Jurkat, Clone E6-1 (cell line): ENCODE measurements at regions not wholly inside any gene's neighbourhood (a gene's known extent, or its start where the extent isn't known, plus 50 kb on each side); places are given as distances from the start of the nearest gene placed in this dataset.
"Not testable (repeated sequence)": the region's sequence is repeated elsewhere in the genome, so short reads cannot be mapped to it uniquely, and the experiment has no call there.

Experiments used
- DNase-seq: peaks from one replicate; pipeline ENCODE4 v3.0.0-alpha.2; 2011; ENCODE audit warnings: low read depth, low spot score
- H3K4me3 ChIP-seq: 2 replicates; pipeline ENCODE4 v1.5.1; 2011; ENCODE audit warnings: mild to moderate bottlenecking, low read length, control low read depth, moderate library complexity

GRCh38 chr14:25375639-25376038 is 325.7 kb upstream of the STXBP6 start:
- DNase-seq, result no peak
- H3K4me3 ChIP-seq, result no peak overlapping the region

- DNase-seq, result no peak
- H3K4me3 ChIP-seq, result no peak overlapping the region
These were observed 321.1 kb upstream of the STXBP6 start for GRCh38 chr14:25371068-25371467.

- DNase-seq, H3K4me3 ChIP-seq: not testable (repeated sequence)
These were observed 320.1 kb upstream of the STXBP6 start for GRCh38 chr14:25370057-25370456.

- DNase-seq, result no peak
- no peak overlapping the region for H3K4me3 ChIP-seq
These were observed 308.4 kb upstream of the STXBP6 start for GRCh38 chr14:25358330-25358729.

GRCh38 chr14:25351269-25351668 is 301.3 kb upstream of the STXBP6 start:
- no peak overlapping the region for H3K4me3 ChIP-seq
- DNase-seq, result no peak

- no peak for DNase-seq
- H3K4me3 ChIP-seq, result no peak overlapping the region
These were observed 300.9 kb upstream of the STXBP6 start for GRCh38 chr14:25350802-25351201.

GRCh38 chr14:25350021-25350420 is 300.1 kb upstream of the STXBP6 start:
- DNase-seq, result no peak
- no peak overlapping the region for H3K4me3 ChIP-seq

- H3K4me3 ChIP-seq, result no peak overlapping the region
- no peak for DNase-seq
These were observed 299.3 kb upstream of the STXBP6 start for GRCh38 chr14:25349269-25349668.

- no peak for DNase-seq
- no peak overlapping the region for H3K4me3 ChIP-seq
These were observed 290.9 kb upstream of the STXBP6 start for GRCh38 chr14:25340882-25341281.

GRCh38 chr14:25322784-25323183 is 272.8 kb upstream of the STXBP6 start:
- no peak for DNase-seq
- H3K4me3 ChIP-seq, result no peak overlapping the region

GRCh38 chr14:25316007-25316406 is 266.1 kb upstream of the STXBP6 start:
- not testable (repeated sequence) for DNase-seq, H3K4me3 ChIP-seq

- H3K4me3 ChIP-seq, result no peak overlapping the region
- DNase-seq, result no peak
These were observed 258.3 kb upstream of the STXBP6 start for GRCh38 chr14:25308244-25308643.

GRCh38 chr14:25303934-25304333 is 254.0 kb upstream of the STXBP6 start:
- no peak overlapping the region for H3K4me3 ChIP-seq
- DNase-seq, result no peak

- H3K4me3 ChIP-seq, result no peak overlapping the region
- DNase-seq, result no peak
These were observed 248.3 kb upstream of the STXBP6 start for GRCh38 chr14:25298238-25298637.

- not testable (repeated sequence) for DNase-seq, H3K4me3 ChIP-seq
These were observed 240.2 kb upstream of the STXBP6 start for GRCh38 chr14:25290154-25290553.

- DNase-seq, result no peak
- no peak overlapping the region for H3K4me3 ChIP-seq
These were observed 224.6 kb upstream of the STXBP6 start for GRCh38 chr14:25274529-25274928.

- no peak overlapping the region for H3K4me3 ChIP-seq
- DNase-seq, result no peak
These were observed 217.2 kb upstream of the STXBP6 start for GRCh38 chr14:25267186-25267585.

GRCh38 chr14:25259470-25259869 is 209.5 kb upstream of the STXBP6 start:
- DNase-seq, result no peak
- H3K4me3 ChIP-seq, result no peak overlapping the region

- no peak for DNase-seq
- no peak overlapping the region for H3K4me3 ChIP-seq
These were observed 202.8 kb upstream of the STXBP6 start for GRCh38 chr14:25252793-25253192.

GRCh38 chr14:25250516-25250915 is 200.6 kb upstream of the STXBP6 start:
- no peak overlapping the region for H3K4me3 ChIP-seq
- DNase-seq, result no peak

- no peak for DNase-seq
- no peak overlapping the region for H3K4me3 ChIP-seq
These were observed 197.7 kb upstream of the STXBP6 start for GRCh38 chr14:25247609-25248008.

GRCh38 chr14:25246751-25247150 is 196.8 kb upstream of the STXBP6 start:
- H3K4me3 ChIP-seq, result no peak overlapping the region
- DNase-seq, result no peak
